Gastroesophageal sphincter (tissue), 3 donors: ENCODE measurements at regions not wholly inside any gene's neighbourhood (a gene's known extent, or its start where the extent isn't known, plus 50 kb on each side); places are given as distances from the start of the nearest gene placed in this dataset.

ENCODE experiments used
- POLR2A ChIP-seq, 2 donors: fragments of 450-650 bp; IDR thresholded peaks; one replicate each; pipeline ENCODE4 v1.6.1; 2017; ENCODE audit warnings: antibody characterized with exemption in 2 of 2, mild to moderate bottlenecking in 2 of 2, moderate library complexity in 1 of 2
- POLR2AphosphoS5 ChIP-seq: sonication (generic); formaldehyde crosslinking; IDR thresholded peaks from one replicate; pipeline ENCODE4 v1.6.1; 2017; ENCODE audit warnings: antibody characterized with exemption
- TF ChIP-seq, protein P1 (sequence below), 4 experiments: fragments of 200-600 bp in 2 of 4; fragments of 450-650 bp in 2 of 4; sonication (generic) in 1 of 4; IDR thresholded peaks; one replicate each; pipeline ENCODE4 v1.5.1; 2017 to 2019; ENCODE audit warnings: antibody characterized with exemption in 4 of 4, mild to moderate bottlenecking in 2 of 4, moderate library complexity in 2 of 4

DNA sequence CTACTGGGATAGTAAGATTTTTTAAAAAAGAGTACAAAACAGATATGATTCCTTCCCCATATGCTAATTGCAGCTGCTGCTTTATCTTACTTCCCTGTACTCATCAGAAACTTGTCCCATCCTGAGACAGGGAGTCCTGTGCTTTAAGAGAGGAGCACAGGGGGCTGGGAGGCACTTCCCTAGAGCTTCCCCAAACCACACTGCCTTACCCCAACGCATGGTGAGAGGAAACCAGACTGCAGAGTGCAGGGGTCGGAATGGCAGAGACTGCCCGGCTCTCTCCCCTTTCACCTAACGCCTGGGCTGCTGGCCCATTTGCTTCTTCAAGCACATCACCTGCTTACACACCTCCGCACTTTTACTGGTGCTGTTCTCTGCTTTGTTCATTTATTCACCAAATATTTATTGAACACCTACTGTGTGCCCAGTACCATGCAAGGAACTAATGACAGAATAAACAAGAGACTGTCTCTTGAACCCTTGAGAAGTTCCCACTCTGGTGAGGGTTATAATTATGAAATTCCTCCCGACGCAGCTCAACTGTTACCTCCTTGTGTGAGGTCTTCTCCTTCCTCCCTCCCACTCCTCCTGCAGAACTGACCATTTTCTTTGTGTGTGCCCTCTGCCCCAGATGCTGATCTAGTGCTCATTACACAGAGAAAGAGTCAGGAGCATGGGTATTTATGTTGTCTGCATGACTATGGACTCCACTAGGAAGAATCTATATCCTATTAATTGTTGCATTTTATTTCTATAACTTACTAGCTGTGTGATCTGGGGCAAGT, 289.7 kb downstream of the TCF7L2 start:
- TF ChIP-seq, protein P1, sequence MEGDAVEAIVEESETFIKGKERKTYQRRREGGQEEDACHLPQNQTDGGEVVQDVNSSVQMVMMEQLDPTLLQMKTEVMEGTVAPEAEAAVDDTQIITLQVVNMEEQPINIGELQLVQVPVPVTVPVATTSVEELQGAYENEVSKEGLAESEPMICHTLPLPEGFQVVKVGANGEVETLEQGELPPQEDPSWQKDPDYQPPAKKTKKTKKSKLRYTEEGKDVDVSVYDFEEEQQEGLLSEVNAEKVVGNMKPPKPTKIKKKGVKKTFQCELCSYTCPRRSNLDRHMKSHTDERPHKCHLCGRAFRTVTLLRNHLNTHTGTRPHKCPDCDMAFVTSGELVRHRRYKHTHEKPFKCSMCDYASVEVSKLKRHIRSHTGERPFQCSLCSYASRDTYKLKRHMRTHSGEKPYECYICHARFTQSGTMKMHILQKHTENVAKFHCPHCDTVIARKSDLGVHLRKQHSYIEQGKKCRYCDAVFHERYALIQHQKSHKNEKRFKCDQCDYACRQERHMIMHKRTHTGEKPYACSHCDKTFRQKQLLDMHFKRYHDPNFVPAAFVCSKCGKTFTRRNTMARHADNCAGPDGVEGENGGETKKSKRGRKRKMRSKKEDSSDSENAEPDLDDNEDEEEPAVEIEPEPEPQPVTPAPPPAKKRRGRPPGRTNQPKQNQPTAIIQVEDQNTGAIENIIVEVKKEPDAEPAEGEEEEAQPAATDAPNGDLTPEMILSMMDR (IDR thresholded peaks at IDR 0.05): no peak
- TF ChIP-seq POLR2AphosphoS5 (no peak), POLR2A (IDR thresholded peaks at IDR 0.05) (no peak)
